A673 (cell line): ENCODE measurements at regions not wholly inside any gene's neighbourhood (a gene's known extent, or its start where the extent isn't known, plus 50 kb on each side); places are given as distances from the start of the nearest gene placed in this dataset.

Experiments
- BruUV-seq: library from RNA; stranded (reverse); fragments of 400-500 nt; replicated peaks from 2 replicates; lab custom pipeline; 2021; lab: Mats Ljungman, UMichigan
- CTCF ChIA-PET: fragments of 300-600 bp; sonication (Branson Sonifier 250); formaldehyde crosslinking; loops from one replicate; lab custom pipeline; 2022; ENCODE audit warnings: antibody characterized with exemption; lab: Charles Lee
- POLR2A ChIA-PET: fragments of 300-600 bp; sonication (Branson Sonifier 250); formaldehyde crosslinking; loops from one replicate; lab custom pipeline; 2022; ENCODE audit warnings: antibody characterized with exemption; ENCODE audit not compliant: low non-redundant PET; lab: Charles Lee
- DNase-seq: peaks from one replicate; pipeline ENCODE4 v3.0.0-alpha.2; 2015; ENCODE audit warnings: low spot score
- H3K27ac ChIP-seq: fragments of 200-600 bp; sonication (generic); 2 replicates; pipeline ENCODE4 v1.5.1; 2016; ENCODE audit warnings: mixed run types, low read depth, mild to moderate bottlenecking, mixed read lengths, antibody characterized with exemption, low read length; ENCODE audit not compliant: poor library complexity, severe bottlenecking
- H3K27me3 ChIP-seq: fragments of 200-600 bp; sonication (generic); replicated peaks from 2 replicates; pipeline ENCODE4 v1.6.1; 2017; ENCODE audit warnings: mixed run types, low read depth, mild to moderate bottlenecking, mixed read lengths, antibody characterized with exemption, low read length; ENCODE audit not compliant: insufficient read depth, poor library complexity
- H3K36me3 ChIP-seq: fragments of 200-600 bp; sonication (generic); 2 replicates; pipeline ENCODE4 v1.6.1; 2016; ENCODE audit warnings: mixed run types, mild to moderate bottlenecking, mixed read lengths, antibody characterized with exemption, low read length; ENCODE audit not compliant: insufficient read depth, poor library complexity, severe bottlenecking
- H3K4me1 ChIP-seq: fragments of 200-600 bp; sonication (generic); 2 replicates; pipeline ENCODE4 v1.6.1; 2017; ENCODE audit warnings: mixed run types, mild to moderate bottlenecking, mixed read lengths, antibody characterized with exemption, low read length; ENCODE audit not compliant: insufficient read depth, poor library complexity, severe bottlenecking
- H3K4me3 ChIP-seq: fragments of 200-600 bp; sonication (generic); 2 replicates; pipeline ENCODE4 v1.5.1; 2016; ENCODE audit warnings: low read depth, mixed run types, mild to moderate bottlenecking, mixed read lengths, low read length; ENCODE audit not compliant: poor library complexity, severe bottlenecking
- H3K9me3 ChIP-seq: fragments of 200-600 bp; sonication (generic); 2 replicates; pipeline ENCODE4 v1.6.1; 2016; ENCODE audit warnings: mixed run types, low read depth, mild to moderate bottlenecking, mixed read lengths, antibody characterized with exemption, low read length; ENCODE audit not compliant: poor library complexity, severe bottlenecking
- CTCF ChIP-seq: fragments of 300-800, 200-600 bp; sonication (generic); conservative IDR thresholded peaks from 2 replicates; pipeline ENCODE4 v1.5.1; 2017; ENCODE audit warnings: low read depth, mild to moderate bottlenecking, antibody characterized with exemption, low read length, moderate library complexity, mixed read lengths
- EZH2 ChIP-seq: fragments of 200-600 bp; sonication (generic); IDR thresholded peaks from 2 replicates; pipeline ENCODE4 v1.6.1; 2017; ENCODE audit warnings: borderline replicate concordance, low read depth, mild to moderate bottlenecking, mixed read lengths, antibody characterized with exemption, low read length; ENCODE audit not compliant: poor library complexity, severe bottlenecking
- intact Hi-C: fragments of 100-400 bp; cut with micrococcal nuclease; formaldehyde crosslinking; loops from one replicate; pipeline ENCODE4 v1.10.0; 2022; ENCODE audit not compliant: unreplicated experiment

- CTCF ChIA-PET, result no interaction called here
- no TSS peak for BruUV-seq
Measured at GRCh38 chr21:24969068-24969467, 638.2 kb downstream of the MRPL39 start.

GRCh38 chr21:24955275-24955961 lies 651.9 kb downstream of the MRPL39 start:
- H3K4me3 ChIP-seq, result no peak overlapping the region
- ChIA-PET CTCF (no interaction called here), POLR2A (no interaction called here)
- BruUV-seq, result no TSS peak
- intact Hi-C loops, result no loop called here
- H3K27ac ChIP-seq, result no peak overlapping the region
- H3K4me1 ChIP-seq, result no peaks in the 10 kb centered on the region
- peaks cover 9% of the 10 kb centered on the region for H3K9me3 ChIP-seq
- TF ChIP-seq EZH2, result no peak
- TF ChIP-seq CTCF, result no peak
- DNase-seq, result no peak
- no peaks in the 10 kb centered on the region for H3K27me3 ChIP-seq
- H3K36me3 ChIP-seq, result no peaks in the 10 kb centered on the region

More at GRCh38 chr21:24969068-24969467, 638.2 kb downstream of the MRPL39 start:
- TF ChIP-seq CTCF, result no peak
- TF ChIP-seq EZH2, result no peak
- POLR2A ChIA-PET, result no interaction called here
- no peaks in the 10 kb centered on the region for H3K36me3 ChIP-seq
- H3K27me3 ChIP-seq, result no peaks in the 10 kb centered on the region
- intact Hi-C loops, result no loop called here
- no peak for DNase-seq
- H3K27ac ChIP-seq, result no peak overlapping the region
- no peak overlapping the region for H3K4me3 ChIP-seq
- peaks cover 3% of the 10 kb centered on the region for H3K9me3 ChIP-seq
- no peaks in the 10 kb centered on the region for H3K4me1 ChIP-seq

- BruUV-seq, result no TSS peak
- CTCF ChIA-PET, result no interaction called here
- no peaks in the 10 kb centered on the region for H3K36me3 ChIP-seq
- no peaks in the 10 kb centered on the region for H3K27me3 ChIP-seq
- no peak overlapping the region for H3K27ac ChIP-seq
- intact Hi-C loops, result no loop called here
- TF ChIP-seq CTCF (no peak), EZH2 (no peak)
- H3K9me3 ChIP-seq, result peaks cover 12% of the 10 kb centered on the region
- DNase-seq, result no peak
- POLR2A ChIA-PET, result no interaction called here
- H3K4me3 ChIP-seq, result no peak overlapping the region
- no peaks in the 10 kb centered on the region for H3K4me1 ChIP-seq
Measured at GRCh38 chr21:24948186-24948585, 659.1 kb downstream of the MRPL39 start.
